ENCODE measurements at regions not wholly inside any gene's neighbourhood (a gene's known extent, or its start where the extent isn't known, plus 50 kb on each side); places are given as distances from the start of the nearest gene placed in this dataset.

GRCh38 chr2:131418625-131419024, 54.7 kb upstream of the RAB6D start:
- TF ChIP-seq CTCF (IDR thresholded peaks at IDR 0.05 in 8 of 11, conservative IDR thresholded peaks at IDR 0.05 in 3 of 11) (no peak), POLR2AphosphoS5 (IDR thresholded peaks at IDR 0.05) (no peak)

Data from spleen (tissue), 7 donors.